ENCODE measurements at regions not wholly inside any gene's neighbourhood (a gene's known extent, or its start where the extent isn't known, plus 50 kb on each side); places are given as distances from the start of the nearest gene placed in this dataset.
"Not testable (repeated sequence)": the region's sequence is repeated elsewhere in the genome, so short reads cannot be mapped to it uniquely, and the experiment has no call there.

GRCh38 chr16:29288711-29289474, 117.6 kb downstream of the NPIPB11 start:
- peaks cover 22 to 51% (median 42%) of the 10 kb centered on the region in 4 donors for H3K4me1 ChIP-seq
- H3K36me3 ChIP-seq; intact Hi-C loops (cut with DNase I; ENCODE audit: low total_unique reads); in situ Hi-C loops (cut with MboI; ENCODE audit: low pct_ligation_motif_present in 1 of 4, low pct_unique_long_range_greater_than_20kb in 1 of 4, low sequenced_read_pairs in 3 of 4); H3K27me3 ChIP-seq; H3K9me3 ChIP-seq: not testable (repeated sequence)
- WGBS, 2 donors (ENCODE audit: low coverage in 1 of 2): 54% methylated on average over 29 of the region's 29 CpGs; no CpG with 5 or more reads in 1 of the 2 donors
- H3K4me3 ChIP-seq: peak overlapping the region in 1 of 4 donors; percentile 35
- TF ChIP-seq POLR2AphosphoS5 (IDR thresholded peaks at IDR 0.05) (peak in 2 of 3 donors; percentile 49 to 56), POLR2A (IDR thresholded peaks at IDR 0.05) (peak; percentile 58), CTCF (IDR thresholded peaks at IDR 0.05) (peak in 1 of 5 experiments; percentile 7)
- peak; percentile 70 for DNase-seq
- peak overlapping the region; percentile 69 to 81 (median 80) for H3K27ac ChIP-seq

- intact Hi-C loops (cut with DNase I; ENCODE audit: low total_unique reads); in situ Hi-C loops (cut with MboI; ENCODE audit: low pct_ligation_motif_present in 1 of 4, low pct_unique_long_range_greater_than_20kb in 1 of 4, low sequenced_read_pairs in 3 of 4); H3K27me3 ChIP-seq; H3K9me3 ChIP-seq; DNase-seq; H3K4me3 ChIP-seq; H3K36me3 ChIP-seq: not testable (repeated sequence)
- 73 to 74% methylated on average over 2 to 10 of the region's 14 CpGs for WGBS, 2 donors (ENCODE audit: low coverage in 1 of 2)
- peak overlapping the region; percentile 69 to 81 (median 80) for H3K27ac ChIP-seq
- H3K4me1 ChIP-seq: peaks cover 22 to 51% (median 42%) of the 10 kb centered on the region in 4 donors
These were observed 118.5 kb downstream of the NPIPB11 start for GRCh38 chr16:29287871-29288535.

- H3K27ac ChIP-seq; intact Hi-C loops (cut with DNase I; ENCODE audit: low total_unique reads); H3K36me3 ChIP-seq; in situ Hi-C loops (cut with MboI; ENCODE audit: low pct_ligation_motif_present in 1 of 4, low pct_unique_long_range_greater_than_20kb in 1 of 4, low sequenced_read_pairs in 3 of 4); H3K4me3 ChIP-seq; H3K9me3 ChIP-seq; DNase-seq; H3K27me3 ChIP-seq: not testable (repeated sequence)
- H3K4me1 ChIP-seq: peaks cover 22 to 51% (median 42%) of the 10 kb centered on the region in 4 donors
- WGBS, 2 donors (ENCODE audit: low coverage in 1 of 2): 77% methylated on average over 3 of the region's 5 CpGs; no CpG with 5 or more reads in 1 of the 2 donors
These were observed 119.3 kb downstream of the NPIPB11 start for GRCh38 chr16:29287246-29287645.

GRCh38 chr16:29286796-29287195, 119.7 kb downstream of the NPIPB11 start:
- DNase-seq; H3K9me3 ChIP-seq; H3K27ac ChIP-seq; in situ Hi-C loops (cut with MboI; ENCODE audit: low pct_ligation_motif_present in 1 of 4, low pct_unique_long_range_greater_than_20kb in 1 of 4, low sequenced_read_pairs in 3 of 4); H3K27me3 ChIP-seq; intact Hi-C loops (cut with DNase I; ENCODE audit: low total_unique reads); H3K4me3 ChIP-seq; H3K36me3 ChIP-seq: not testable (repeated sequence)
- 93% methylated on average over 8 to 16 of the region's 19 CpGs for WGBS, 2 donors (ENCODE audit: low coverage in 1 of 2)
- peaks cover 19 to 47% (median 40%) of the 10 kb centered on the region in 4 donors for H3K4me1 ChIP-seq

- H3K4me3 ChIP-seq; in situ Hi-C loops (cut with MboI; ENCODE audit: low pct_ligation_motif_present in 1 of 4, low pct_unique_long_range_greater_than_20kb in 1 of 4, low sequenced_read_pairs in 3 of 4): not testable (repeated sequence)
These were observed 120.3 kb downstream of the NPIPB11 start for GRCh38 chr16:29286161-29286560.

GRCh38 chr16:29285151-29285885, 121.2 kb downstream of the NPIPB11 start:
- H3K27ac ChIP-seq; H3K36me3 ChIP-seq; H3K27me3 ChIP-seq; DNase-seq; H3K9me3 ChIP-seq; H3K4me3 ChIP-seq; intact Hi-C loops (cut with DNase I; ENCODE audit: low total_unique reads); in situ Hi-C loops (cut with MboI; ENCODE audit: low pct_ligation_motif_present in 1 of 4, low pct_unique_long_range_greater_than_20kb in 1 of 4, low sequenced_read_pairs in 3 of 4): not testable (repeated sequence)
- WGBS, 2 donors (ENCODE audit: low coverage in 1 of 2): 53% methylated on average over 30 of the region's 32 CpGs; no CpG with 5 or more reads in 1 of the 2 donors
- peaks cover 18 to 35% (median 28%) of the 10 kb centered on the region in 4 donors for H3K4me1 ChIP-seq

More at GRCh38 chr16:29286161-29286560, 120.3 kb downstream of the NPIPB11 start:
- DNase-seq; H3K27ac ChIP-seq; intact Hi-C loops (cut with DNase I; ENCODE audit: low total_unique reads); H3K27me3 ChIP-seq; H3K9me3 ChIP-seq; H3K36me3 ChIP-seq: not testable (repeated sequence)
- H3K4me1 ChIP-seq: peaks cover 18 to 41% (median 34%) of the 10 kb centered on the region in 4 donors
- 88 to 100% methylated on average over 2 to 15 of the region's 15 CpGs for WGBS, 2 donors (ENCODE audit: low coverage in 1 of 2)

GRCh38 chr16:29284723-29285122, 121.8 kb downstream of the NPIPB11 start:
- H3K27me3 ChIP-seq; in situ Hi-C loops (cut with MboI; ENCODE audit: low pct_ligation_motif_present in 1 of 4, low pct_unique_long_range_greater_than_20kb in 1 of 4, low sequenced_read_pairs in 3 of 4); DNase-seq; H3K36me3 ChIP-seq; H3K4me3 ChIP-seq; H3K27ac ChIP-seq; H3K9me3 ChIP-seq; intact Hi-C loops (cut with DNase I; ENCODE audit: low total_unique reads): not testable (repeated sequence)
- WGBS, 2 donors (ENCODE audit: low coverage in 1 of 2): 59% methylated on average over 5 of the region's 5 CpGs; no CpG with 5 or more reads in 1 of the 2 donors
- peaks cover 15 to 29% (median 22%) of the 10 kb centered on the region in 4 donors for H3K4me1 ChIP-seq

- peaks cover 9 to 23% (median 17%) of the 10 kb centered on the region in 4 donors for H3K4me1 ChIP-seq
- intact Hi-C loops (cut with DNase I; ENCODE audit: low total_unique reads); in situ Hi-C loops (cut with MboI; ENCODE audit: low pct_ligation_motif_present in 1 of 4, low pct_unique_long_range_greater_than_20kb in 1 of 4, low sequenced_read_pairs in 3 of 4); H3K4me3 ChIP-seq; H3K36me3 ChIP-seq; H3K9me3 ChIP-seq; H3K27me3 ChIP-seq; DNase-seq; H3K27ac ChIP-seq: not testable (repeated sequence)
- WGBS, 2 donors (ENCODE audit: low coverage in 1 of 2): 71% methylated on average over 4 of the region's 4 CpGs; no CpG with 5 or more reads in 1 of the 2 donors
These were observed 122.4 kb downstream of the NPIPB11 start for GRCh38 chr16:29284159-29284558.

Measured in transverse colon (tissue), 4 donors.